ENCODE measurements at regions not wholly inside any gene's neighbourhood (a gene's known extent, or its start where the extent isn't known, plus 50 kb on each side); places are given as distances from the start of the nearest gene placed in this dataset.

- intact Hi-C loops (cut with DNase I) = no loop called here
- no peak for DNase-seq
- no peak overlapping the region for H3K27ac ChIP-seq
- no peaks in the 10 kb centered on the region for H3K27me3 ChIP-seq
- H3K4me3 ChIP-seq = no peak overlapping the region
- H3K36me3 ChIP-seq = no peaks in the 10 kb centered on the region
- no peaks in the 10 kb centered on the region for H3K4me1 ChIP-seq
- H3K9me3 ChIP-seq = no peaks in the 10 kb centered on the region
- TF ChIP-seq CTCF (IDR thresholded peaks at IDR 0.05) = no peak
- no peak overlapping the region for H3K9ac ChIP-seq (ENCODE audit: low read depth in 2 of 2, low read length in 2 of 2)
These were observed 141.7 kb downstream of the HTR1A start for GRCh38 chr5:63820577-63820976.

- no peak overlapping the region for H3K27ac ChIP-seq
- H3K4me1 ChIP-seq = no peaks in the 10 kb centered on the region
- no peak for TF ChIP-seq CTCF (IDR thresholded peaks at IDR 0.05)
- H3K27me3 ChIP-seq = no peaks in the 10 kb centered on the region
- H3K4me3 ChIP-seq = no peak overlapping the region
- intact Hi-C loops (cut with DNase I) = no loop called here
- no peak overlapping the region for H3K9ac ChIP-seq (ENCODE audit: low read depth in 2 of 2, low read length in 2 of 2)
- no peak for DNase-seq
- H3K36me3 ChIP-seq = no peaks in the 10 kb centered on the region
- no peaks in the 10 kb centered on the region for H3K9me3 ChIP-seq
These were observed 149.6 kb downstream of the HTR1A start for GRCh38 chr5:63812693-63813092.

GRCh38 chr5:63811961-63812360 lies 150.3 kb downstream of the HTR1A start:
- no peaks in the 10 kb centered on the region for H3K36me3 ChIP-seq
- DNase-seq = no peak
- intact Hi-C loops (cut with DNase I) = no loop called here
- H3K4me1 ChIP-seq = no peaks in the 10 kb centered on the region
- no peak overlapping the region for H3K9ac ChIP-seq (ENCODE audit: low read depth in 2 of 2, low read length in 2 of 2)
- no peak overlapping the region for H3K4me3 ChIP-seq
- no peak overlapping the region for H3K27ac ChIP-seq
- no peaks in the 10 kb centered on the region for H3K9me3 ChIP-seq
- no peaks in the 10 kb centered on the region for H3K27me3 ChIP-seq
- TF ChIP-seq CTCF (IDR thresholded peaks at IDR 0.05) = no peak

GRCh38 chr5:63811286-63811685 lies 151.0 kb downstream of the HTR1A start:
- no peak for DNase-seq
- no peaks in the 10 kb centered on the region for H3K4me1 ChIP-seq
- no peak overlapping the region for H3K27ac ChIP-seq
- no peak for TF ChIP-seq CTCF (IDR thresholded peaks at IDR 0.05)
- no peaks in the 10 kb centered on the region for H3K9me3 ChIP-seq
- no peaks in the 10 kb centered on the region for H3K36me3 ChIP-seq
- intact Hi-C loops (cut with DNase I) = no loop called here
- H3K9ac ChIP-seq (ENCODE audit: low read depth in 2 of 2, low read length in 2 of 2) = no peak overlapping the region
- no peak overlapping the region for H3K4me3 ChIP-seq
- no peaks in the 10 kb centered on the region for H3K27me3 ChIP-seq

- TF ChIP-seq CTCF (IDR thresholded peaks at IDR 0.05) = no peak
- H3K4me1 ChIP-seq = no peaks in the 10 kb centered on the region
- H3K36me3 ChIP-seq = no peaks in the 10 kb centered on the region
- H3K27me3 ChIP-seq = no peaks in the 10 kb centered on the region
- no peaks in the 10 kb centered on the region for H3K9me3 ChIP-seq
- no peak overlapping the region for H3K27ac ChIP-seq
- intact Hi-C loops (cut with DNase I) = no loop called here
- H3K9ac ChIP-seq (ENCODE audit: low read depth in 2 of 2, low read length in 2 of 2) = no peak overlapping the region
- no peak for DNase-seq
- no peak overlapping the region for H3K4me3 ChIP-seq
These were observed 157.1 kb downstream of the HTR1A start for GRCh38 chr5:63805151-63805550.

- no peak for TF ChIP-seq CTCF (IDR thresholded peaks at IDR 0.05)
- Histone ChIP-seq H3K27ac (no peak overlapping the region), H3K36me3 (no peaks in the 10 kb centered on the region), H3K9me3 (no peaks in the 10 kb centered on the region), H3K4me3 (no peak overlapping the region), H3K27me3 (no peaks in the 10 kb centered on the region), H3K4me1 (no peaks in the 10 kb centered on the region), H3K9ac (ENCODE audit: low read depth in 2 of 2, low read length in 2 of 2) (no peak overlapping the region)
- intact Hi-C loops (cut with DNase I) = no loop called here
- no peak for DNase-seq
These were observed 159.1 kb downstream of the HTR1A start for GRCh38 chr5:63803165-63803564.

All from colonic mucosa (tissue), 4 donors.